ENCODE measurements at regions not wholly inside any gene's neighbourhood (a gene's known extent, or its start where the extent isn't known, plus 50 kb on each side); places are given as distances from the start of the nearest gene placed in this dataset.

DNA sequence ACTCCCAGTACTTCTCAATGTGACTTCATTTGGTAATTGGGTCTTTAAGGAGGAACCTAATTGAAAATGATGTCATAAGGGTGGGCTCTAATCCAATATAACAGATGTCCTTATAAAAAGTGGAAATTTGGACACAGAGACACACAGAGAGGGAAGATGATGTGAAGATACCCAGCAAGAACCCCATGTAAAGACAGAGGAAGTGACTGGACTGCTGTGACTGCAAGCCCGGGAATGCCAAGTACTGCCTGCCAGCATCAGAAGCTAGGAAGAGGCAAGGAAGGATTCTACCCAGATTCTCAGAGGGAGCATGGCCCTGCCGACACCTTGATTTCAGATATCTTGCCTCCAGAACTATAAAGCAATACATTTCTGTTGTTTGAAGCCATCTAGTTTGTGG is 239.3 kb downstream of the KCTD12 start:
- WGBS: 72% methylated on average over 2 of the region's 2 CpGs
- no peak overlapping the region for H3K4me3 ChIP-seq (ENCODE audit: low read depth in 1 of 3, low read length in 3 of 3)
- H3K27ac ChIP-seq (ENCODE audit: low read depth in 1 of 2, low read length in 2 of 2): no peak overlapping the region
- no peak for DNase-seq (ENCODE audit: low spot score)
- H3K9ac ChIP-seq (ENCODE audit: low read depth in 1 of 2, low read length in 2 of 2): no peak overlapping the region
- no peaks in the 10 kb centered on the region for H3K4me1 ChIP-seq (ENCODE audit: control insufficient read depth in 4 of 4, insufficient read depth in 4 of 4, low read length in 3 of 4)
- H3K27me3 ChIP-seq (ENCODE audit: control insufficient read depth in 4 of 4, insufficient read depth in 4 of 4, low read length in 3 of 4): no peaks in the 10 kb centered on the region
- TF ChIP-seq ATF3 (IDR thresholded peaks at IDR 0.05) (no peak), TAF1 (conservative IDR thresholded peaks at IDR 0.05) (no peak), FOXA2 (IDR thresholded peaks at IDR 0.05) (no peak), REST (IDR thresholded peaks at IDR 0.05) (no peak), HNF4G (IDR thresholded peaks at IDR 0.05) (no peak), ZBTB33 (IDR thresholded peaks at IDR 0.05) (no peak), FOXA1 (IDR thresholded peaks at IDR 0.05) (no peak), SP1 (IDR thresholded peaks at IDR 0.05) (no peak), HNF4A (conservative IDR thresholded peaks at IDR 0.05) (no peak)
- TF ChIP-seq, protein P1, sequence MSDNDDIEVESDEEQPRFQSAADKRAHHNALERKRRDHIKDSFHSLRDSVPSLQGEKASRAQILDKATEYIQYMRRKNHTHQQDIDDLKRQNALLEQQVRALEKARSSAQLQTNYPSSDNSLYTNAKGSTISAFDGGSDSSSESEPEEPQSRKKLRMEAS (IDR thresholded peaks at IDR 0.05): no peak
- H3K9me3 ChIP-seq (ENCODE audit: control insufficient read depth in 4 of 4, low read length in 3 of 4): no peaks in the 10 kb centered on the region
- H3K36me3 ChIP-seq (ENCODE audit: control insufficient read depth in 4 of 4, insufficient read depth in 3 of 4, low read depth in 1 of 4, low read length in 3 of 4): no peaks in the 10 kb centered on the region

- 78% methylated on average over 2 of the region's 2 CpGs for WGBS
These were observed 240.6 kb downstream of the KCTD12 start for GRCh38 chr13:76645632-76646031.

More at GRCh38 chr13:76645632-76646031, 240.6 kb downstream of the KCTD12 start:
- no peaks in the 10 kb centered on the region for H3K27me3 ChIP-seq (ENCODE audit: control insufficient read depth in 4 of 4, insufficient read depth in 4 of 4, low read length in 3 of 4)
- H3K9me3 ChIP-seq (ENCODE audit: control insufficient read depth in 4 of 4, low read length in 3 of 4): no peaks in the 10 kb centered on the region
- H3K27ac ChIP-seq (ENCODE audit: low read depth in 1 of 2, low read length in 2 of 2): no peak overlapping the region
- no peaks in the 10 kb centered on the region for H3K36me3 ChIP-seq (ENCODE audit: control insufficient read depth in 4 of 4, insufficient read depth in 3 of 4, low read depth in 1 of 4, low read length in 3 of 4)
- no peak overlapping the region for H3K4me3 ChIP-seq (ENCODE audit: low read depth in 1 of 3, low read length in 3 of 3)
- no peak for DNase-seq (ENCODE audit: low spot score)
- H3K4me1 ChIP-seq (ENCODE audit: control insufficient read depth in 4 of 4, insufficient read depth in 4 of 4, low read length in 3 of 4): no peaks in the 10 kb centered on the region
- no peak overlapping the region for H3K9ac ChIP-seq (ENCODE audit: low read depth in 1 of 2, low read length in 2 of 2)
- TF ChIP-seq GABPA (IDR thresholded peaks at IDR 0.05 in 1 of 2, conservative IDR thresholded peaks at IDR 0.05 in 1 of 2) (no peak), REST (IDR thresholded peaks at IDR 0.05) (no peak), ATF3 (IDR thresholded peaks at IDR 0.05) (no peak), SP1 (IDR thresholded peaks at IDR 0.05) (no peak), FOXA1 (IDR thresholded peaks at IDR 0.05) (no peak), RXRA (IDR thresholded peaks at IDR 0.05) (no peak), TAF1 (conservative IDR thresholded peaks at IDR 0.05) (no peak), JUND (IDR thresholded peaks at IDR 0.05) (no peak), FOXA2 (IDR thresholded peaks at IDR 0.05) (no peak)

Measured in liver (tissue), 7 donors.